H9 (cell line): ENCODE measurements at regions not wholly inside any gene's neighbourhood (a gene's known extent, or its start where the extent isn't known, plus 50 kb on each side); places are given as distances from the start of the nearest gene placed in this dataset.

ENCODE experiments used
- DNase-seq: peaks from one replicate; pipeline ENCODE4 v3.0.0-alpha.2; 2017
- H2AFZ ChIP-seq: one replicate; pipeline ENCODE4 v1.6.1; 2013; ENCODE audit warnings: mild to moderate bottlenecking, low read length, control low read depth, moderate library complexity
- H2AK5ac ChIP-seq: 2 replicates; pipeline ENCODE4 v1.6.1; 2013; ENCODE audit warnings: low read length, control low read depth, mixed read lengths; ENCODE audit not compliant: insufficient read length
- H2BK120ac ChIP-seq: one replicate; pipeline ENCODE4 v1.6.1; 2013; ENCODE audit warnings: low read depth, mild to moderate bottlenecking, low read length, control low read depth, inconsistent platforms; ENCODE audit not compliant: poor library complexity, severe bottlenecking
- H2BK12ac ChIP-seq: 2 replicates; pipeline ENCODE4 v1.6.1; 2013; ENCODE audit warnings: low read length, control low read depth, mixed read lengths, low read depth; ENCODE audit not compliant: insufficient read length
- H2BK15ac ChIP-seq: 2 replicates; pipeline ENCODE4 v1.6.1; 2013; ENCODE audit warnings: low read depth, low read length, control low read depth
- H2BK20ac ChIP-seq: one replicate; pipeline ENCODE4 v1.6.1; 2013; ENCODE audit warnings: low read depth, mild to moderate bottlenecking, low read length, control low read depth, inconsistent platforms; ENCODE audit not compliant: poor library complexity, severe bottlenecking
- H2BK5ac ChIP-seq: 2 replicates; pipeline ENCODE4 v1.6.1; 2013; ENCODE audit warnings: low read length, control low read depth, mixed read lengths; ENCODE audit not compliant: insufficient read length
- H3K14ac ChIP-seq: 2 replicates; pipeline ENCODE4 v1.6.1; 2013; ENCODE audit warnings: low read length, control low read depth; ENCODE audit not compliant: insufficient read depth
- H3K18ac ChIP-seq: 2 replicates; pipeline ENCODE4 v1.6.1; 2013; ENCODE audit warnings: low read depth, mild to moderate bottlenecking, mixed read lengths, low read length, control low read depth; ENCODE audit not compliant: insufficient read length
- H3K23ac ChIP-seq: 2 replicates; pipeline ENCODE4 v1.6.1; 2013; ENCODE audit warnings: low read length, control low read depth, mixed read lengths, low read depth; ENCODE audit not compliant: insufficient read length
- H3K23me2 ChIP-seq: 2 replicates; pipeline ENCODE4 v1.6.1; 2013; ENCODE audit warnings: low read depth, mild to moderate bottlenecking, mixed read lengths, low read length, control low read depth; ENCODE audit not compliant: insufficient read length, poor library complexity, severe bottlenecking
- H3K27ac ChIP-seq: 2 replicates; pipeline ENCODE4 v1.5.1; 2013; ENCODE audit warnings: low read length, control low read depth, mixed read lengths, low read depth; ENCODE audit not compliant: insufficient read length
- H3K27me3 ChIP-seq: 2 replicates; pipeline ENCODE4 v1.6.1; 2013; ENCODE audit warnings: low read length, control low read depth, inconsistent platforms; ENCODE audit not compliant: insufficient read depth
- H3K4ac ChIP-seq: 2 replicates; pipeline ENCODE4 v1.6.1; 2013; ENCODE audit warnings: low read depth, mild to moderate bottlenecking, control low read depth, inconsistent platforms, low read length, moderate library complexity
- H3K4me1 ChIP-seq: 2 replicates; pipeline ENCODE4 v1.6.1; 2013; ENCODE audit warnings: low read length, control low read depth, inconsistent platforms; ENCODE audit not compliant: insufficient read depth
- H3K4me2 ChIP-seq: 2 replicates; pipeline ENCODE4 v1.6.1; 2013; ENCODE audit warnings: low read length, control low read depth, mixed read lengths; ENCODE audit not compliant: insufficient read length, insufficient read depth
- H3K56ac ChIP-seq: 2 replicates; pipeline ENCODE4 v1.6.1; 2013; ENCODE audit warnings: low read depth, mild to moderate bottlenecking, mixed read lengths, low read length, control low read depth; ENCODE audit not compliant: insufficient read length
- H3K79me1 ChIP-seq: 2 replicates; pipeline ENCODE4 v1.6.1; 2013; ENCODE audit warnings: low read depth, mild to moderate bottlenecking, moderate library complexity, low read length, control low read depth, inconsistent platforms; ENCODE audit not compliant: insufficient read depth, poor library complexity, severe bottlenecking
- H3K79me2 ChIP-seq: 2 replicates; pipeline ENCODE4 v1.6.1; 2013; ENCODE audit warnings: low read length, control low read depth, inconsistent platforms; ENCODE audit not compliant: insufficient read depth
- H3K9ac ChIP-seq: 2 replicates; pipeline ENCODE4 v1.6.1; 2013; ENCODE audit warnings: low read length, control low read depth, mixed read lengths; ENCODE audit not compliant: insufficient read length; ENCODE audit errors: extremely low read depth
- H3K9me3 ChIP-seq: one replicate; pipeline ENCODE4 v1.6.1; 2013; ENCODE audit warnings: low read depth, low read length, inconsistent platforms; ENCODE audit not compliant: control insufficient read depth
- H3T11ph ChIP-seq: one replicate; pipeline ENCODE4 v1.6.1; 2013; ENCODE audit warnings: mild to moderate bottlenecking, low read length, control low read depth, inconsistent platforms
- H4K20me1 ChIP-seq: one replicate; pipeline ENCODE4 v1.6.1; 2013; ENCODE audit not compliant: control insufficient read depth, insufficient read length, insufficient read depth
- H4K5ac ChIP-seq: 2 replicates; pipeline ENCODE4 v1.6.1; 2013; ENCODE audit warnings: low read depth, mild to moderate bottlenecking, mixed read lengths, low read length, control low read depth; ENCODE audit not compliant: insufficient read length
- H4K8ac ChIP-seq: replicated peaks from 2 replicates; pipeline ENCODE4 v1.6.1; 2013; ENCODE audit warnings: low read length, control low read depth, mixed read lengths, low read depth; ENCODE audit not compliant: insufficient read length
- H4K91ac ChIP-seq: 2 replicates; pipeline ENCODE4 v1.6.1; 2013; ENCODE audit warnings: low read depth, mild to moderate bottlenecking, moderate library complexity, mixed read lengths, low read length, control low read depth; ENCODE audit not compliant: insufficient read length
- H3K27ac Mint-ChIP-seq, 3 experiments: 2 replicates in 2 of 3; 3 replicates in 1 of 3; pipeline ENCODE4 v1.8.0; 2020 to 2021; ENCODE audit warnings: mixed read lengths in 3 of 3, mild to moderate bottlenecking in 1 of 3, moderate library complexity in 1 of 3
- H3K27me3 Mint-ChIP-seq: 2 replicates; pipeline ENCODE4 v1.8.0; 2021; ENCODE audit warnings: low read depth, mild to moderate bottlenecking, moderate library complexity, mixed read lengths
- H3K36me3 Mint-ChIP-seq, 3 experiments: 2 replicates in 2 of 3; 3 replicates in 1 of 3; pipeline ENCODE4 v1.8.0; 2020 to 2021; ENCODE audit warnings: low read depth in 3 of 3, mixed read lengths in 3 of 3; ENCODE audit not compliant: insufficient read depth in 1 of 3
- H3K4me1 Mint-ChIP-seq, 2 experiments: 2 replicates each; pipeline ENCODE4 v1.8.0; 2020; ENCODE audit warnings: mixed read lengths in 2 of 2
- H3K4me3 Mint-ChIP-seq, 2 experiments: 2 replicates in 1 of 2; 3 replicates in 1 of 2; pipeline ENCODE4 v1.8.0; 2020 to 2021; ENCODE audit warnings: mild to moderate bottlenecking in 2 of 2, mixed read lengths in 2 of 2, moderate library complexity in 1 of 2
- H3K9me3 Mint-ChIP-seq, 2 experiments: 2 replicates in 1 of 2; 3 replicates in 1 of 2; pipeline ENCODE4 v1.8.0; 2020; ENCODE audit warnings: mild to moderate bottlenecking in 2 of 2, mixed read lengths in 2 of 2, moderate library complexity in 1 of 2
- TF ChIP-seq, protein P1 (sequence below): fragments of 200-600 bp; sonication (generic); conservative IDR thresholded peaks from 3 replicates; pipeline ENCODE4 v1.8.0; 2021; ENCODE audit warnings: antibody characterized with exemption, mild to moderate bottlenecking

- no peak overlapping the region for H3K9ac ChIP-seq
- peaks cover 4 to 13% of the 10 kb centered on the region in 2 experiments; a peak in 3 of 4 replicates for H3K4me1 Mint-ChIP-seq
- H3T11ph ChIP-seq, result no peak overlapping the region
These were observed 249.4 kb upstream of the GK2 start for GRCh38 chr4:79657379-79657778.

More at GRCh38 chr4:79657379-79657778, 249.4 kb upstream of the GK2 start:
- Histone ChIP-seq H2BK15ac (no peak overlapping the region), H3K27ac (no peak overlapping the region), H3K9me3 (no peaks in the 10 kb centered on the region), H3K27me3 (no peaks in the 10 kb centered on the region), H3K79me1 (no peaks in the 10 kb centered on the region), H3K4ac (no peak overlapping the region), H3K14ac (no peak overlapping the region), H4K8ac (no peak overlapping the region), H2BK5ac (no peak overlapping the region), H3K56ac (no peak overlapping the region), H2AK5ac (no peak overlapping the region), H3K4me1 (peaks cover 3% of the 10 kb centered on the region; the same call in 1 of the 2 replicates), H3K79me2 (no peaks in the 10 kb centered on the region), H2AFZ (no peak overlapping the region), H2BK20ac (no peak overlapping the region), H4K5ac (no peak overlapping the region), H3K23ac (no peak overlapping the region), H4K91ac (no peak overlapping the region), H3K4me2 (no peak overlapping the region), H3K18ac (no peak overlapping the region), H4K20me1 (no peaks in the 10 kb centered on the region), H3K23me2 (no peaks in the 10 kb centered on the region), H2BK12ac (no peak overlapping the region), H2BK120ac (no peak overlapping the region)
- H3K9me3 Mint-ChIP-seq, result peaks cover 29 to 32% of the 10 kb centered on the region in 2 experiments
- H3K4me3 Mint-ChIP-seq, result no peak overlapping the region
- DNase-seq, result no peak
- peaks cover 26 to 28% (median 28%) of the 10 kb centered on the region in 3 experiments for H3K36me3 Mint-ChIP-seq
- H3K27me3 Mint-ChIP-seq, result no peaks in the 10 kb centered on the region; the same call in 1 of the 2 replicates
- TF ChIP-seq, protein P1, sequence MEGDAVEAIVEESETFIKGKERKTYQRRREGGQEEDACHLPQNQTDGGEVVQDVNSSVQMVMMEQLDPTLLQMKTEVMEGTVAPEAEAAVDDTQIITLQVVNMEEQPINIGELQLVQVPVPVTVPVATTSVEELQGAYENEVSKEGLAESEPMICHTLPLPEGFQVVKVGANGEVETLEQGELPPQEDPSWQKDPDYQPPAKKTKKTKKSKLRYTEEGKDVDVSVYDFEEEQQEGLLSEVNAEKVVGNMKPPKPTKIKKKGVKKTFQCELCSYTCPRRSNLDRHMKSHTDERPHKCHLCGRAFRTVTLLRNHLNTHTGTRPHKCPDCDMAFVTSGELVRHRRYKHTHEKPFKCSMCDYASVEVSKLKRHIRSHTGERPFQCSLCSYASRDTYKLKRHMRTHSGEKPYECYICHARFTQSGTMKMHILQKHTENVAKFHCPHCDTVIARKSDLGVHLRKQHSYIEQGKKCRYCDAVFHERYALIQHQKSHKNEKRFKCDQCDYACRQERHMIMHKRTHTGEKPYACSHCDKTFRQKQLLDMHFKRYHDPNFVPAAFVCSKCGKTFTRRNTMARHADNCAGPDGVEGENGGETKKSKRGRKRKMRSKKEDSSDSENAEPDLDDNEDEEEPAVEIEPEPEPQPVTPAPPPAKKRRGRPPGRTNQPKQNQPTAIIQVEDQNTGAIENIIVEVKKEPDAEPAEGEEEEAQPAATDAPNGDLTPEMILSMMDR, result no peak
- no peak overlapping the region for H3K27ac Mint-ChIP-seq
